HUES6 (cell line): ENCODE measurements at regions not wholly inside any gene's neighbourhood (a gene's known extent, or its start where the extent isn't known, plus 50 kb on each side); places are given as distances from the start of the nearest gene placed in this dataset.

ENCODE experiments used
- H3K27ac ChIP-seq: 2 replicates; pipeline ENCODE4 v1.7.0; 2013; ENCODE audit warnings: low read depth, mild to moderate bottlenecking, low read length, inconsistent platforms
- H3K27me3 ChIP-seq: 2 replicates; pipeline ENCODE4 v1.6.1; 2013; ENCODE audit warnings: low read length; ENCODE audit not compliant: control insufficient read depth, insufficient read depth
- H3K36me3 ChIP-seq: 2 replicates; pipeline ENCODE4 v1.6.1; 2013; ENCODE audit warnings: low read length; ENCODE audit not compliant: control insufficient read depth, insufficient read depth
- H3K4me1 ChIP-seq: 2 replicates; pipeline ENCODE4 v1.6.1; 2013; ENCODE audit warnings: low read length; ENCODE audit not compliant: control insufficient read depth, insufficient read depth
- H3K4me3 ChIP-seq: 2 replicates; pipeline ENCODE4 v1.5.1; 2013; ENCODE audit warnings: low read depth, low read length
- H3K9ac ChIP-seq: one replicate; pipeline ENCODE4 v1.6.1; 2013; ENCODE audit warnings: mild to moderate bottlenecking, low read length
- H3K9me3 ChIP-seq: 2 replicates; pipeline ENCODE4 v1.6.1; 2013; ENCODE audit warnings: low read depth, low read length; ENCODE audit not compliant: control insufficient read depth, insufficient read depth

- Histone ChIP-seq H3K9me3 (peaks cover 10% of the 10 kb centered on the region; the same call in 1 of the 2 replicates), H3K9ac (no peak overlapping the region), H3K4me1 (no peaks in the 10 kb centered on the region), H3K36me3 (peaks cover 17% of the 10 kb centered on the region), H3K27me3 (no peaks in the 10 kb centered on the region), H3K27ac (no peak overlapping the region), H3K4me3 (no peak overlapping the region)
These were observed 166.1 kb upstream of the NUDT6 start for GRCh38 chr4:123088501-123088900.

GRCh38 chr4:123090886-123091285, 168.5 kb upstream of the NUDT6 start:
- H3K4me3 ChIP-seq: no peak overlapping the region
- H3K9me3 ChIP-seq: peaks cover 10% of the 10 kb centered on the region; the same call in 1 of the 2 replicates
- peaks cover 4% of the 10 kb centered on the region; the same call in 1 of the 2 replicates for H3K4me1 ChIP-seq
- no peaks in the 10 kb centered on the region for H3K27me3 ChIP-seq
- no peak overlapping the region for H3K27ac ChIP-seq
- peaks cover 17% of the 10 kb centered on the region for H3K36me3 ChIP-seq
- H3K9ac ChIP-seq: no peak overlapping the region

GRCh38 chr4:123092586-123092985, 170.2 kb upstream of the NUDT6 start:
- Histone ChIP-seq H3K9me3 (peaks cover 10% of the 10 kb centered on the region; the same call in 1 of the 2 replicates), H3K27me3 (no peaks in the 10 kb centered on the region), H3K4me1 (peaks cover 5% of the 10 kb centered on the region; the same call in 1 of the 2 replicates), H3K27ac (no peak overlapping the region), H3K36me3 (peaks cover 17% of the 10 kb centered on the region), H3K4me3 (no peak overlapping the region), H3K9ac (no peak overlapping the region)

GRCh38 chr4:123093236-123093635, 170.8 kb upstream of the NUDT6 start:
- peaks cover 5% of the 10 kb centered on the region; the same call in 1 of the 2 replicates for H3K4me1 ChIP-seq
- no peak overlapping the region for H3K9ac ChIP-seq
- H3K36me3 ChIP-seq: peaks cover 17% of the 10 kb centered on the region
- no peak overlapping the region for H3K27ac ChIP-seq
- H3K27me3 ChIP-seq: no peaks in the 10 kb centered on the region
- no peak overlapping the region for H3K4me3 ChIP-seq
- H3K9me3 ChIP-seq: peaks cover 10% of the 10 kb centered on the region; the same call in 1 of the 2 replicates

- Histone ChIP-seq H3K36me3 (peaks cover 10% of the 10 kb centered on the region), H3K4me3 (no peak overlapping the region), H3K4me1 (peaks cover 5% of the 10 kb centered on the region; the same call in 1 of the 2 replicates), H3K9ac (no peak overlapping the region), H3K9me3 (peaks cover 7% of the 10 kb centered on the region; the same call in 1 of the 2 replicates), H3K27ac (no peak overlapping the region), H3K27me3 (no peaks in the 10 kb centered on the region)
These were observed 173.6 kb upstream of the NUDT6 start for GRCh38 chr4:123096038-123096437.

GRCh38 chr4:123102897-123103471, 180.6 kb upstream of the NUDT6 start:
- H3K4me1 ChIP-seq: peaks cover 11% of the 10 kb centered on the region
- H3K27me3 ChIP-seq: no peaks in the 10 kb centered on the region
- H3K9ac ChIP-seq: no peak overlapping the region
- no peaks in the 10 kb centered on the region for H3K36me3 ChIP-seq
- H3K4me3 ChIP-seq: no peak overlapping the region
- H3K27ac ChIP-seq: no peak overlapping the region
- H3K9me3 ChIP-seq: no peaks in the 10 kb centered on the region

DNA sequence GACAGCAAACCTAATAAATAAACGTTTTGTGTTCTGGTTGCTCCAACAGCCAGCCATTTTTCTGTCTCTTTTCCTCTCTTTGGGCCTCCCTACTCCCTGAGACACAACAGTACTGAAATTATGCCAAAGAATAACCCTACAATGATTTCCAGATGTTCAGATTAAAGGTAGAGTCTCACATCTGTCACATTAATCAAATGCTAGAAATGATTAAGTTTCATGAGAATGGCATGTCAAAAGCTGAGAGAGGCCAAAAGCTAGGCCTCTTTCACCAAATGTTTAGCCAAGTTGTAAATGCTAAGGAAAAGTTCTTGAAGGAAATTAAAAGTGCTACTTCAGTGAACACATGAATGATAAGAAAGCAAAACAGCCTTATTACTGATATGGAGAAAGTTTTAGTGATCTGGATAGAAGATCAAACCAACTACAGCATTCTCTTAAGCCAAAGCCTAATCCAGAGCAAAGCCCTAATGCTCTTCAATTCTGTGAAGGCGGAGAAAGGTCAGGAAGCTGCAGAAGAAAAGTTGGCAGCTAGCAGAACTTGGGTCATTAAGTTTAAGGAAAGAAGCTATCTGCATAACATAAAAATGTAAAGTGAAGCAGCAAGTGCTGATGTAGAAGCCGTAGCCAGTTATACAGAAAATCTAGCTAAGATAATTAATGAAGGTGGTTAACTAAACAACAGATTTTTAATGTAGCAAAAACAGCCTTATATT, 182.1 kb upstream of the NUDT6 start:
- H3K27ac ChIP-seq: no peak overlapping the region
- no peaks in the 10 kb centered on the region for H3K36me3 ChIP-seq
- no peaks in the 10 kb centered on the region for H3K9me3 ChIP-seq
- peaks cover 11% of the 10 kb centered on the region for H3K4me1 ChIP-seq
- H3K4me3 ChIP-seq: no peak overlapping the region
- H3K27me3 ChIP-seq: no peaks in the 10 kb centered on the region
- H3K9ac ChIP-seq: no peak overlapping the region

DNA sequence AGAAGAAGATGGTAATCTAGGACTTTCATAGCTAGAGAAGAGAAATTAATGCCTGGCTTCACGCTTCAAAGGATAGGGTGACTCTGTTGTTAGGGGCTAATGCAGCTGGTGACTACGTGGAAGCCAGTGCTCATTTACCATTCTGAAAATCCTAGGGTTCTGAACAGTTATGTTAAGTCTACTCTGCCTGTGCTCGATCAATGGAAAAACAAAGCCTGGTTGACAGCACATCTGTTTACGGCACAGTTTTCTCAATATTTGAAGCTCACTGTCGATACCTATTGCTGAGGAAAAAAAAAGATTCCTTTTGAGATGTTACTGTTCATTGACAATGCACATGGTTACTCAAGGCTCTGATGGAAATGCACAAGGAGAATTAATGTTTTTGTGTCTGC, 182.6 kb upstream of the NUDT6 start:
- Histone ChIP-seq H3K27me3 (no peaks in the 10 kb centered on the region), H3K4me1 (peaks cover 11% of the 10 kb centered on the region), H3K9me3 (no peaks in the 10 kb centered on the region), H3K9ac (no peak overlapping the region), H3K4me3 (no peak overlapping the region), H3K36me3 (no peaks in the 10 kb centered on the region), H3K27ac (no peak overlapping the region)

DNA sequence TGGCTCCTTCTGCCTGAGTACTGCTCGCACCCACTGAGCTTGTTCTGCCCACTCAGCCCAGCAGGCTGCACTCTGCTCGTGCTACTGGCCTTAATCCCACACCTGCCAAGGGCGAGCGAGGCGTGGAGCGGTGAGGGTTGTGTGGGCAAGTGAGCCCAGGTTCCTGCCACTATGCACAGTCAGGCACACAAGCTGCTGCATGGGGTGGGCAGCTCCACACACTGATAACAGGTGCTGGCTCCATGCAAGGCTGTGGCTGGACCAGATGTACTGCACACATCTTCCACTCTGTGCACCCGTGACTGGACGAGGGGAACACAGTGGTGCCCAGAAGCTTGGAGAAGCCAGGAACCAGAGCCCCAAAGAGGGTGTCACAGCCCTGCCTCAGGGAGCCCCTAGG, 184.3 kb upstream of the NUDT6 start:
- no peaks in the 10 kb centered on the region for H3K27me3 ChIP-seq
- H3K9me3 ChIP-seq: no peaks in the 10 kb centered on the region
- H3K36me3 ChIP-seq: no peaks in the 10 kb centered on the region
- no peak overlapping the region for H3K27ac ChIP-seq
- H3K4me3 ChIP-seq: no peak overlapping the region
- H3K4me1 ChIP-seq: peaks cover 11% of the 10 kb centered on the region
- H3K9ac ChIP-seq: no peak overlapping the region

GRCh38 chr4:123107444-123108252, 185.3 kb upstream of the NUDT6 start:
- Histone ChIP-seq H3K4me1 (peaks cover 11% of the 10 kb centered on the region), H3K9me3 (no peaks in the 10 kb centered on the region), H3K27me3 (no peaks in the 10 kb centered on the region), H3K4me3 (no peak overlapping the region), H3K36me3 (no peaks in the 10 kb centered on the region), H3K9ac (no peak overlapping the region), H3K27ac (no peak overlapping the region)

DNA sequence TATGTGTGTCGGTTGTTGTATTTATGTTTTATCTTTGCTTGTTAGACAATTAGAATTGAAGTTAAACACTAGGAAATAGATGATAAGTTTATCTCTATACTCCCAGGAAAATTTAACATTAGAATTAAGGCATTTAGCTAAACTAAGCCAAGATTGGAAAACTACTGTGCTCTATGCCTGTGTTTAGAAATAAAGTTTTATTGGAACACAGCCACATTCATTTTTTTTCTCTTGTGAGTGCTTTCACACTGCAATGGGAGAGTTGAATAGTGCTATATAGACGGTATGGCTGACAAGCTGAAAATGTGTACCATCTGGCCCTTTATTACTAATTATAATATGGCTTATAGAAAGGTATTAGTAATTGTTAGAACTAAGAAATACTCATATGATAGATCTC, 186.7 kb upstream of the NUDT6 start:
- Histone ChIP-seq H3K36me3 (no peaks in the 10 kb centered on the region), H3K4me3 (no peak overlapping the region), H3K27me3 (no peaks in the 10 kb centered on the region), H3K9ac (no peak overlapping the region), H3K4me1 (peaks cover 9% of the 10 kb centered on the region), H3K27ac (no peak overlapping the region), H3K9me3 (0 out of 2 replicates have a peak, but pooled peaks cover 3% of the 10 kb centered on the region)
